ENCODE measurements at regions not wholly inside any gene's neighbourhood (a gene's known extent, or its start where the extent isn't known, plus 50 kb on each side); places are given as distances from the start of the nearest gene placed in this dataset.
"Not testable (repeated sequence)": the region's sequence is repeated elsewhere in the genome, so short reads cannot be mapped to it uniquely, and the experiment has no call there.

GRCh38 chrX:40808203-40808602, 72.9 kb upstream of the MED14 start:
- CTCF ChIA-PET, result no interaction called here
- Histone ChIP-seq H3K27me3 (replicated peaks in 1 of 2; ENCODE audit: control insufficient read depth in 2 of 2, extremely low read depth in 1 of 2, insufficient read depth in 2 of 2, low read length in 1 of 2) (no peaks in the 10 kb centered on the region), H3K36me3 (ENCODE audit: control insufficient read depth in 2 of 2, extremely low read depth in 1 of 2, insufficient read depth in 1 of 2, low read length in 1 of 2) (no peaks in the 10 kb centered on the region), H3K9me3 (no peaks in the 10 kb centered on the region), H3K4me1 (ENCODE audit: control insufficient read depth in 1 of 2, extremely low read depth in 1 of 2, insufficient read depth in 2 of 2, low read length in 2 of 2) (no peaks in the 10 kb centered on the region), H3K4me3 (ENCODE audit: control insufficient read depth in 1 of 2, extremely low read depth in 1 of 2, low read length in 1 of 2) (no peak overlapping the region), H3K27ac (ENCODE audit: low read length) (no peak overlapping the region)
- no peaks in the 10 kb centered on the region for H3K9me3 Mint-ChIP-seq
- POLR2A ChIA-PET, result no interaction called here
- H3K27me3 Mint-ChIP-seq, result peaks cover 0 to 13% of the 10 kb centered on the region in 2 donors
- no peaks in the 10 kb centered on the region for H3K36me3 Mint-ChIP-seq
- WGBS (ENCODE audit: insufficient coverage), result no CpG with 5 or more reads among the region's 2 CpGs
- H3K4me3 Mint-ChIP-seq, result no peak overlapping the region
- H3K27ac Mint-ChIP-seq, result no peak overlapping the region
- no peaks in the 10 kb centered on the region for H3K4me1 Mint-ChIP-seq
- DNase-seq (no peak), ATAC-seq (replicated peaks in 1 of 4) (no peak)

GRCh38 chrX:40809210-40809609, 73.9 kb upstream of the MED14 start:
- Histone ChIP-seq H3K4me3 (ENCODE audit: control insufficient read depth in 1 of 2, extremely low read depth in 1 of 2, low read length in 1 of 2) (no peak overlapping the region), H3K9me3 (no peaks in the 10 kb centered on the region), H3K4me1 (ENCODE audit: control insufficient read depth in 1 of 2, extremely low read depth in 1 of 2, insufficient read depth in 2 of 2, low read length in 2 of 2) (no peaks in the 10 kb centered on the region), H3K27ac (ENCODE audit: low read length) (no peak overlapping the region), H3K27me3 (replicated peaks in 1 of 2; ENCODE audit: control insufficient read depth in 2 of 2, extremely low read depth in 1 of 2, insufficient read depth in 2 of 2, low read length in 1 of 2) (no peaks in the 10 kb centered on the region), H3K36me3 (ENCODE audit: control insufficient read depth in 2 of 2, extremely low read depth in 1 of 2, insufficient read depth in 1 of 2, low read length in 1 of 2) (no peaks in the 10 kb centered on the region)
- H3K4me3 Mint-ChIP-seq, result no peak overlapping the region
- no peaks in the 10 kb centered on the region for H3K36me3 Mint-ChIP-seq
- H3K27ac Mint-ChIP-seq, result no peak overlapping the region
- no peaks in the 10 kb centered on the region for H3K9me3 Mint-ChIP-seq
- no peak for DNase-seq
- ATAC-seq (replicated peaks in 1 of 4), result no peak
- H3K27me3 Mint-ChIP-seq, result peaks cover 0 to 10% of the 10 kb centered on the region in 2 donors
- POLR2A ChIA-PET, result no interaction called here
- CTCF ChIA-PET, result no interaction called here
- H3K4me1 Mint-ChIP-seq, result no peaks in the 10 kb centered on the region

DNA sequence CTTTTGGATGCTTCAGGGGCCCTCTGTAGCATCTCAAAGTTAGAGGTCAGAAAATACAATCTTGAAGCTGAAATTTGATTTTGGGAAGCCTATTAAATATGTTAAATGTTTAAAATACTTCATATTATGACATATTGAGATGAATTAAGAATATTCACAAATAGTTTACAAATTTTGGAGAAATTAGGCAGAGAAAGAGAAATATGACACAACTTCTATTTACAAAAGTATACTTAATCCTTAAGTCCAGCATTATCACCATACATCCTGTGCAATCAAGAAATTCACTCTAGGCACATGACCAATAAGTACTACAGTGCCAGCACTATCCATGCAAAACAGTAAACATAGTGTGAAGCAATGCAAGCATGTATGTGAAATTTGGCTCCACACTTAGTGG, 79.7 kb upstream of the MED14 start:
- H3K36me3 Mint-ChIP-seq; H3K4me1 ChIP-seq (ENCODE audit: control insufficient read depth in 1 of 2, extremely low read depth in 1 of 2, insufficient read depth in 2 of 2, low read length in 2 of 2); H3K27me3 Mint-ChIP-seq; POLR2A ChIA-PET; DNase-seq; H3K36me3 ChIP-seq (ENCODE audit: control insufficient read depth in 2 of 2, extremely low read depth in 1 of 2, insufficient read depth in 1 of 2, low read length in 1 of 2); ATAC-seq (replicated peaks in 1 of 4); H3K27me3 ChIP-seq (replicated peaks in 1 of 2; ENCODE audit: control insufficient read depth in 2 of 2, extremely low read depth in 1 of 2, insufficient read depth in 2 of 2, low read length in 1 of 2); H3K4me3 Mint-ChIP-seq; H3K9me3 Mint-ChIP-seq; CTCF ChIA-PET; H3K27ac ChIP-seq (ENCODE audit: low read length); H3K27ac Mint-ChIP-seq; H3K4me3 ChIP-seq (ENCODE audit: control insufficient read depth in 1 of 2, extremely low read depth in 1 of 2, low read length in 1 of 2); H3K4me1 Mint-ChIP-seq; H3K9me3 ChIP-seq: not testable (repeated sequence)

- Histone ChIP-seq H3K27ac (ENCODE audit: low read length) (no peak overlapping the region), H3K9me3 (peaks cover 4% of the 10 kb centered on the region), H3K27me3 (replicated peaks in 1 of 2; ENCODE audit: control insufficient read depth in 2 of 2, extremely low read depth in 1 of 2, insufficient read depth in 2 of 2, low read length in 1 of 2) (no peaks in the 10 kb centered on the region), H3K36me3 (ENCODE audit: control insufficient read depth in 2 of 2, extremely low read depth in 1 of 2, insufficient read depth in 1 of 2, low read length in 1 of 2) (no peaks in the 10 kb centered on the region), H3K4me3 (ENCODE audit: control insufficient read depth in 1 of 2, extremely low read depth in 1 of 2, low read length in 1 of 2) (no peak overlapping the region), H3K4me1 (ENCODE audit: control insufficient read depth in 1 of 2, extremely low read depth in 1 of 2, insufficient read depth in 2 of 2, low read length in 2 of 2) (no peaks in the 10 kb centered on the region)
- no peak overlapping the region for H3K27ac Mint-ChIP-seq
- H3K27me3 Mint-ChIP-seq, result peaks cover 0 to 9% of the 10 kb centered on the region in 2 donors
- WGBS (ENCODE audit: insufficient coverage), result no CpG with 5 or more reads among the region's 6 CpGs
- ATAC-seq (replicated peaks in 1 of 4), result no peak
- no peak for DNase-seq
- no peaks in the 10 kb centered on the region for H3K4me1 Mint-ChIP-seq
- CTCF ChIA-PET, result no interaction called here
- no peak overlapping the region for H3K4me3 Mint-ChIP-seq
- H3K36me3 Mint-ChIP-seq, result no peaks in the 10 kb centered on the region
- H3K9me3 Mint-ChIP-seq, result no peaks in the 10 kb centered on the region
- POLR2A ChIA-PET, result no interaction called here
These were observed 81.6 kb upstream of the MED14 start for GRCh38 chrX:40816906-40817305.

DNA sequence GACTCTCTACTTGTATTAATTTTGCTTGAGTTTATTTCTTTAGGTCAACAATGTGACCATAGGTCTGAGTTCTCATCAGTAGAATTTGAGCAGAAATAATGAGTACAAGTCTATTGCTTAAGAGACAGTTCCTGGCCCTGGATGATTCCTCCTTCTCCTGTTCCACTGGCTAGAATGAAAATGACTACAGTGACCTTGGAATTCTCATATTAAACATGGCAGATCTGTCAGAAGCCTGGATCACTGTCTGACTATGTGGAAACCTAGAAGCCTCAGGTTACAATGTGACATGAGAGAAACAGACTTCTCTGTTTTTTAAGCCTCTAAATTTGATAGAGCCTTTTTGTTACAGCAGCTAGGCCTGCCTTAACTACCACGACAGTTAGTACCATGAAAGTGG, 82.9 kb upstream of the MED14 start:
- ChIA-PET CTCF (no interaction called here), POLR2A (no interaction called here)
- Mint-ChIP-seq H3K27ac (no peak overlapping the region), H3K4me1 (no peaks in the 10 kb centered on the region), H3K4me3 (no peak overlapping the region), H3K9me3 (no peaks in the 10 kb centered on the region), H3K27me3 (peaks cover 0 to 10% of the 10 kb centered on the region in 2 donors), H3K36me3 (no peaks in the 10 kb centered on the region)
- ATAC-seq (replicated peaks in 1 of 4), result no peak
- peaks cover 4% of the 10 kb centered on the region for H3K9me3 ChIP-seq
- no peak overlapping the region for H3K4me3 ChIP-seq (ENCODE audit: control insufficient read depth in 1 of 2, extremely low read depth in 1 of 2, low read length in 1 of 2)
- no peaks in the 10 kb centered on the region for H3K36me3 ChIP-seq (ENCODE audit: control insufficient read depth in 2 of 2, extremely low read depth in 1 of 2, insufficient read depth in 1 of 2, low read length in 1 of 2)
- WGBS (ENCODE audit: insufficient coverage), result no CpG with 5 or more reads among the region's 1 CpG
- H3K4me1 ChIP-seq (ENCODE audit: control insufficient read depth in 1 of 2, extremely low read depth in 1 of 2, insufficient read depth in 2 of 2, low read length in 2 of 2), result no peaks in the 10 kb centered on the region
- DNase-seq, result no peak
- no peak overlapping the region for H3K27ac ChIP-seq (ENCODE audit: low read length)
- H3K27me3 ChIP-seq (replicated peaks in 1 of 2; ENCODE audit: control insufficient read depth in 2 of 2, extremely low read depth in 1 of 2, insufficient read depth in 2 of 2, low read length in 1 of 2), result no peaks in the 10 kb centered on the region

DNA sequence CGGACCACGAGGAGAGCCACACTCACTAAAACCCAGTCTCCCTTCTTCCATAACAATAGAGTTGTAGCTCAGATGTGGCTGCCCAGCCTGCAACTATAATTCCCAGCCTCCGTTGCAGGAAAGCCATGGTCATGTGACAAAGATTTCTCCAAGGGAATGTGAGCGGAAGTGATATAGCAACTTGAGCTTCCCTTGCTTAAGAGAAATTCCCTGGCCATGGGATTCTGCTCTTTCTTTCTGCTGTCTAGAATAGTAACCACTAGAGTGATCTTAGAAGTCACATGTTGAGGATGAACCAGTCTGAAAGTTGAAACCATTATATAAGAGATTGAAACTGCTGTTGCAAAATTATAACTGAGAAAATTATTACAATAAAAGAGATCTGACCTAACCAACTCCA, 86.4 kb upstream of the MED14 start:
- Mint-ChIP-seq H3K27ac (no peak overlapping the region), H3K27me3 (peaks cover 0 to 13% of the 10 kb centered on the region in 2 donors), H3K4me1 (no peaks in the 10 kb centered on the region), H3K4me3 (no peak overlapping the region), H3K9me3 (peaks cover 5 to 6% (median 6%) of the 10 kb centered on the region in 3 donors), H3K36me3 (no peaks in the 10 kb centered on the region)
- CTCF ChIA-PET, result interaction anchor here in 1 of 2 donors (0.6 kb wide), 1 partner anchor 758 kb away, joined by 3 read pairs; no protein-coding TSS in a partner anchor
- no peak overlapping the region for H3K27ac ChIP-seq (ENCODE audit: low read length)
- H3K36me3 ChIP-seq (ENCODE audit: control insufficient read depth in 2 of 2, extremely low read depth in 1 of 2, insufficient read depth in 1 of 2, low read length in 1 of 2), result no peaks in the 10 kb centered on the region
- POLR2A ChIA-PET, result no interaction called here
- DNase-seq (no peak), ATAC-seq (replicated peaks in 1 of 4) (no peak)
- WGBS (ENCODE audit: insufficient coverage), result no CpG with 5 or more reads among the region's 4 CpGs
- no peaks in the 10 kb centered on the region for H3K9me3 ChIP-seq
- no peak overlapping the region for H3K4me3 ChIP-seq (ENCODE audit: control insufficient read depth in 1 of 2, extremely low read depth in 1 of 2, low read length in 1 of 2)
- H3K27me3 ChIP-seq (replicated peaks in 1 of 2; ENCODE audit: control insufficient read depth in 2 of 2, extremely low read depth in 1 of 2, insufficient read depth in 2 of 2, low read length in 1 of 2), result no peaks in the 10 kb centered on the region
- no peaks in the 10 kb centered on the region for H3K4me1 ChIP-seq (ENCODE audit: control insufficient read depth in 1 of 2, extremely low read depth in 1 of 2, insufficient read depth in 2 of 2, low read length in 2 of 2)

- H3K4me1 Mint-ChIP-seq, result no peaks in the 10 kb centered on the region
- WGBS (ENCODE audit: insufficient coverage), result 90% methylated on average over 3 of the region's 4 CpGs
- Histone ChIP-seq H3K4me1 (ENCODE audit: control insufficient read depth in 1 of 2, extremely low read depth in 1 of 2, insufficient read depth in 2 of 2, low read length in 2 of 2) (no peaks in the 10 kb centered on the region), H3K4me3 (ENCODE audit: control insufficient read depth in 1 of 2, extremely low read depth in 1 of 2, low read length in 1 of 2) (no peak overlapping the region), H3K9me3 (no peaks in the 10 kb centered on the region), H3K27me3 (replicated peaks in 1 of 2; ENCODE audit: control insufficient read depth in 2 of 2, extremely low read depth in 1 of 2, insufficient read depth in 2 of 2, low read length in 1 of 2) (no peaks in the 10 kb centered on the region), H3K27ac (ENCODE audit: low read length) (no peak overlapping the region), H3K36me3 (ENCODE audit: control insufficient read depth in 2 of 2, extremely low read depth in 1 of 2, insufficient read depth in 1 of 2, low read length in 1 of 2) (no peaks in the 10 kb centered on the region)
- POLR2A ChIA-PET, result no interaction called here
- CTCF ChIA-PET, result no interaction called here
- no peak overlapping the region for H3K4me3 Mint-ChIP-seq
- peaks cover 5 to 6% (median 6%) of the 10 kb centered on the region in 3 donors for H3K9me3 Mint-ChIP-seq
- ATAC-seq (replicated peaks in 1 of 4) (no peak), DNase-seq (no peak)
- peaks cover 0 to 28% of the 10 kb centered on the region in 2 donors for H3K27me3 Mint-ChIP-seq
- no peak overlapping the region for H3K27ac Mint-ChIP-seq
- H3K36me3 Mint-ChIP-seq, result no peaks in the 10 kb centered on the region
These were observed 92.0 kb upstream of the MED14 start for GRCh38 chrX:40827331-40827730.
